GM19468 (cell line): ENCODE measurements at regions not wholly inside any gene's neighbourhood (a gene's known extent, or its start where the extent isn't known, plus 50 kb on each side); places are given as distances from the start of the nearest gene placed in this dataset.

Source experiments
- ATAC-seq: cut with Tn5 transposase; IDR thresholded peaks from one replicate; pipeline ENCODE4 v1.9.1; 2021; ENCODE audit warnings: mild to moderate bottlenecking, moderate library complexity, moderate number of reproducible peaks; ENCODE audit not compliant: unreplicated experiment; ENCODE audit errors: extremely low read depth

GRCh38 chr6:93621442-93621841 lies 202.1 kb upstream of the EPHA7 start:
- no peak for ATAC-seq

GRCh38 chr6:93604951-93605350 lies 185.6 kb upstream of the EPHA7 start:
- no peak for ATAC-seq

- ATAC-seq = no peak
Observed at GRCh38 chr6:93592417-93592816, 173.1 kb upstream of the EPHA7 start.

- ATAC-seq = no peak
Observed at GRCh38 chr6:93586306-93586705, 166.9 kb upstream of the EPHA7 start.

- ATAC-seq = no peak
Observed at GRCh38 chr6:93584300-93584699, 164.9 kb upstream of the EPHA7 start.

- ATAC-seq = no peak
Observed at GRCh38 chr6:93581371-93581770, 162.0 kb upstream of the EPHA7 start.

GRCh38 chr6:93580446-93580845 lies 161.1 kb upstream of the EPHA7 start:
- ATAC-seq = no peak

GRCh38 chr6:93575495-93576267 lies 156.3 kb upstream of the EPHA7 start:
- ATAC-seq = no peak

- no peak for ATAC-seq
Observed at GRCh38 chr6:93574299-93574698, 154.9 kb upstream of the EPHA7 start.

GRCh38 chr6:93571346-93571745 lies 152.0 kb upstream of the EPHA7 start:
- no peak for ATAC-seq

- no peak for ATAC-seq
Observed at GRCh38 chr6:93568169-93568568, 148.8 kb upstream of the EPHA7 start.

- ATAC-seq = no peak
Observed at GRCh38 chr6:93567164-93567563, 147.8 kb upstream of the EPHA7 start.

- no peak for ATAC-seq
Observed at GRCh38 chr6:93566285-93566684, 146.9 kb upstream of the EPHA7 start.

- no peak for ATAC-seq
Observed at GRCh38 chr6:93562582-93562981, 143.2 kb upstream of the EPHA7 start.

GRCh38 chr6:93555292-93555691 lies 135.9 kb upstream of the EPHA7 start:
- ATAC-seq = no peak

GRCh38 chr6:93554018-93554417 lies 134.7 kb upstream of the EPHA7 start:
- ATAC-seq = no peak

- no peak for ATAC-seq
Observed at GRCh38 chr6:93550551-93551276, 131.4 kb upstream of the EPHA7 start.

- no peak for ATAC-seq
Observed at GRCh38 chr6:93549868-93550267, 130.5 kb upstream of the EPHA7 start.

GRCh38 chr6:93524671-93525451 lies 105.5 kb upstream of the EPHA7 start:
- no peak for ATAC-seq

- ATAC-seq = no peak
Observed at GRCh38 chr6:93523365-93523764, 104.0 kb upstream of the EPHA7 start.

GRCh38 chr6:93516441-93516840 lies 97.1 kb upstream of the EPHA7 start:
- ATAC-seq = no peak
